Suprapubic skin (tissue), 4 donors: ENCODE measurements at regions not wholly inside any gene's neighbourhood (a gene's known extent, or its start where the extent isn't known, plus 50 kb on each side); places are given as distances from the start of the nearest gene placed in this dataset.

Experiments used
- EP300 ChIP-seq: sonication (generic); formaldehyde crosslinking; IDR thresholded peaks from one replicate; pipeline ENCODE4 v1.6.1; 2017; ENCODE audit warnings: antibody characterized with exemption
- POLR2A ChIP-seq, 2 donors: fragments of 450-650 bp; IDR thresholded peaks; one replicate each; pipeline ENCODE4 v1.6.1; 2017; ENCODE audit warnings: antibody characterized with exemption in 2 of 2, mild to moderate bottlenecking in 2 of 2, moderate library complexity in 2 of 2
- POLR2AphosphoS5 ChIP-seq, 3 donors: sonication (generic); formaldehyde crosslinking; IDR thresholded peaks; one replicate each; pipeline ENCODE4 v1.6.1; 2017; ENCODE audit warnings: antibody characterized with exemption in 3 of 3
- TF ChIP-seq, protein P1 (sequence below), 2 donors: fragments of 200-600 bp in 1 of 2; fragments of 450-650 bp in 1 of 2; sonication (generic) in 1 of 2; IDR thresholded peaks; one replicate each; pipeline ENCODE4 v1.5.1; 2016 to 2019; ENCODE audit warnings: antibody characterized with exemption in 2 of 2, mild to moderate bottlenecking in 1 of 2, moderate library complexity in 1 of 2

DNA sequence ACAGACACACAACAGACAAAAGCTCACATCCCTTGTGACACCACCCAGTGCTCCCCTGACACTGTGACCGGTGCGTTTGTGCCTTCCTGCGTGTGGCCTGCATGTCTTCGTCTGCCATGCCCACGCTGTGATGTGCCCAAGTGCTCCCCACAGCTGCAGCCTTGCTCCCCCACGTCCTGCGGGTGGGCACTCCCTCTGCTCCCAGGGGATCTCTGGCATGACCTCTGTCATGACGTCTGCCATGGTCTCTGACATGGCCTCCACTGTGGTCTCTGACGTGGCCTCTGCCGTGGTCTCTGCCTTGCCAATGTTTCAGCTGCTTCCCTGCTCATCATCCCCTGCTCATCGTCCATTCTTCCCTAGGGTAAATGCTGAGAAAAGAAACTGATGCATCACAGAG is 200.9 kb downstream of the DLL1 start:
- TF ChIP-seq POLR2A (IDR thresholded peaks at IDR 0.05) (no peak), EP300 (no peak), POLR2AphosphoS5 (IDR thresholded peaks at IDR 0.05) (no peak)
- TF ChIP-seq, protein P1, sequence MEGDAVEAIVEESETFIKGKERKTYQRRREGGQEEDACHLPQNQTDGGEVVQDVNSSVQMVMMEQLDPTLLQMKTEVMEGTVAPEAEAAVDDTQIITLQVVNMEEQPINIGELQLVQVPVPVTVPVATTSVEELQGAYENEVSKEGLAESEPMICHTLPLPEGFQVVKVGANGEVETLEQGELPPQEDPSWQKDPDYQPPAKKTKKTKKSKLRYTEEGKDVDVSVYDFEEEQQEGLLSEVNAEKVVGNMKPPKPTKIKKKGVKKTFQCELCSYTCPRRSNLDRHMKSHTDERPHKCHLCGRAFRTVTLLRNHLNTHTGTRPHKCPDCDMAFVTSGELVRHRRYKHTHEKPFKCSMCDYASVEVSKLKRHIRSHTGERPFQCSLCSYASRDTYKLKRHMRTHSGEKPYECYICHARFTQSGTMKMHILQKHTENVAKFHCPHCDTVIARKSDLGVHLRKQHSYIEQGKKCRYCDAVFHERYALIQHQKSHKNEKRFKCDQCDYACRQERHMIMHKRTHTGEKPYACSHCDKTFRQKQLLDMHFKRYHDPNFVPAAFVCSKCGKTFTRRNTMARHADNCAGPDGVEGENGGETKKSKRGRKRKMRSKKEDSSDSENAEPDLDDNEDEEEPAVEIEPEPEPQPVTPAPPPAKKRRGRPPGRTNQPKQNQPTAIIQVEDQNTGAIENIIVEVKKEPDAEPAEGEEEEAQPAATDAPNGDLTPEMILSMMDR (IDR thresholded peaks at IDR 0.05): no peak
